NT2/D1 (cell line): ENCODE measurements at regions not wholly inside any gene's neighbourhood (a gene's known extent, or its start where the extent isn't known, plus 50 kb on each side); places are given as distances from the start of the nearest gene placed in this dataset.

Experiments
- SUZ12 ChIP-seq: IDR thresholded peaks from 2 replicates; pipeline ENCODE4 v1.6.1; 2011; ENCODE audit not compliant: insufficient read length, insufficient read depth; ENCODE audit errors: extremely low read depth
- YY1 ChIP-seq: IDR thresholded peaks from 2 replicates; pipeline ENCODE4 v1.6.1; 2011; ENCODE audit not compliant: insufficient read length, insufficient read depth
- ZNF274 ChIP-seq: IDR thresholded peaks from 2 replicates; pipeline ENCODE4 v1.6.1; 2011; ENCODE audit warnings: mild to moderate bottlenecking, low read depth, low read length

DNA sequence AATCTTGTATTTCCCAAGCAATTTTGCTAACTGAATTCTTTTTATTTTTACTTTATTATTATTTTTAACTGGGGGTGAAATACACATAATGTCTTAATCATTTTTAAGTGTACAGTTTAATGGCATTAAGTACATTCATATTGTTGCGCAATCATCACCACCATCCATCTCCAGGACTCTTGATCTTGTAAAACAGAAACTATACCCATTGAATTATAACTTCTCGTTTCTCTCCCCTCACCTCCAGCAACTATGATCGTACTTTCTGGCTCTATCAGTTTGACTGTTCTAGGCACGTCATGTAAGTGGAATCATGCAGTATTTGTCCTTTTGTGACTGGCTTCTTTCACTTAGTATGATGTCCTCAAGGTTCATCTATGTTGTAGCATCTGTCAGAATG, 108.8 kb downstream of the ARL5B start:
- no peak for TF ChIP-seq YY1
- TF ChIP-seq SUZ12, result no peak
- TF ChIP-seq ZNF274, result no peak
